Ishikawa (cell line): ENCODE measurements at regions not wholly inside any gene's neighbourhood (a gene's known extent, or its start where the extent isn't known, plus 50 kb on each side); places are given as distances from the start of the nearest gene placed in this dataset.

ENCODE experiments used
- CEBPB ChIP-seq: IDR thresholded peaks from 2 replicates; pipeline ENCODE4 v1.6.1; 2012
- CREB1 ChIP-seq: IDR thresholded peaks from 2 replicates; pipeline ENCODE4 v1.6.1; 2012; ENCODE audit warnings: low read depth
- EGR1 ChIP-seq: IDR thresholded peaks from 2 replicates; pipeline ENCODE4 v1.6.1; 2012
- FOXM1 ChIP-seq: IDR thresholded peaks from 2 replicates; pipeline ENCODE4 v1.6.1; 2012; ENCODE audit warnings: low read depth, borderline replicate concordance
- RAD21 ChIP-seq: IDR thresholded peaks from 2 replicates; pipeline ENCODE4 v1.6.1; 2012; ENCODE audit warnings: low read depth
- TAF1 ChIP-seq: IDR thresholded peaks from 2 replicates; pipeline ENCODE4 v1.6.1; 2012; ENCODE audit warnings: low read depth, mild to moderate bottlenecking
- TEAD4 ChIP-seq: IDR thresholded peaks from 2 replicates; pipeline ENCODE4 v1.6.1; 2012
- YY1 ChIP-seq: IDR thresholded peaks from 2 replicates; pipeline ENCODE4 v1.6.1; 2012; ENCODE audit warnings: low read depth
- TF ChIP-seq, protein P1 (sequence below): IDR thresholded peaks from 2 replicates; pipeline ENCODE4 v1.6.1; 2012; ENCODE audit warnings: low read depth, mild to moderate bottlenecking

DNA sequence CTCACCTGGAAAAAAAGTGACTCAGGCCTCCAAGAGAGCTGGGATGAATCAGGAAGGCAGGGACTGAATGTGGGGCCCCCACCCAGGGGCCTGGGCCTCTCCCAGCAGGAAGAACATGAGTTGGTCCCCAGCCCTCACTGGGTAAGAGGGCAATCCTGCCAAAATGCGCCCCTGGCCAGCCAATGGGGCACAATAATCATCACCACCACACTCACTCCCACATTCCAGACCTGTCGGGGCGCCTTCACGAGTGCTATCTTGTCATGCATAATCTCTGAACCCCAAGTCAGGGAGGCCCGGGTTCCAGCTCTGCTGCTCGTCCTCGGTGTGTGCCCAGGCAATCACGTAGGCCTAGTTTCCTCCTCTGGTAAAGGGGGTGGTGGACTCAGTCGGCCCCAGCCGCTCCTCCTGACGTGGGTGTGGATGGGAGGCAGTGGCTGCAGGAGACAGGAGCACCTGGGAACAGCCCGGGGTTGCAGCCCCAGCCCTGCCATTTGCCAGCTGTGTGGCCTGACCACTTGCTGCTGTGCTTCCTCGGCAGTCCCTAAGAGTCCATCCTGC, 115.1 kb downstream of the CYP26B1 start:
- no peak for TF ChIP-seq CEBPB
- no peak for TF ChIP-seq FOXM1
- TF ChIP-seq RAD21: no peak
- no peak for TF ChIP-seq YY1
- no peak for TF ChIP-seq TEAD4
- TF ChIP-seq, protein P1, sequence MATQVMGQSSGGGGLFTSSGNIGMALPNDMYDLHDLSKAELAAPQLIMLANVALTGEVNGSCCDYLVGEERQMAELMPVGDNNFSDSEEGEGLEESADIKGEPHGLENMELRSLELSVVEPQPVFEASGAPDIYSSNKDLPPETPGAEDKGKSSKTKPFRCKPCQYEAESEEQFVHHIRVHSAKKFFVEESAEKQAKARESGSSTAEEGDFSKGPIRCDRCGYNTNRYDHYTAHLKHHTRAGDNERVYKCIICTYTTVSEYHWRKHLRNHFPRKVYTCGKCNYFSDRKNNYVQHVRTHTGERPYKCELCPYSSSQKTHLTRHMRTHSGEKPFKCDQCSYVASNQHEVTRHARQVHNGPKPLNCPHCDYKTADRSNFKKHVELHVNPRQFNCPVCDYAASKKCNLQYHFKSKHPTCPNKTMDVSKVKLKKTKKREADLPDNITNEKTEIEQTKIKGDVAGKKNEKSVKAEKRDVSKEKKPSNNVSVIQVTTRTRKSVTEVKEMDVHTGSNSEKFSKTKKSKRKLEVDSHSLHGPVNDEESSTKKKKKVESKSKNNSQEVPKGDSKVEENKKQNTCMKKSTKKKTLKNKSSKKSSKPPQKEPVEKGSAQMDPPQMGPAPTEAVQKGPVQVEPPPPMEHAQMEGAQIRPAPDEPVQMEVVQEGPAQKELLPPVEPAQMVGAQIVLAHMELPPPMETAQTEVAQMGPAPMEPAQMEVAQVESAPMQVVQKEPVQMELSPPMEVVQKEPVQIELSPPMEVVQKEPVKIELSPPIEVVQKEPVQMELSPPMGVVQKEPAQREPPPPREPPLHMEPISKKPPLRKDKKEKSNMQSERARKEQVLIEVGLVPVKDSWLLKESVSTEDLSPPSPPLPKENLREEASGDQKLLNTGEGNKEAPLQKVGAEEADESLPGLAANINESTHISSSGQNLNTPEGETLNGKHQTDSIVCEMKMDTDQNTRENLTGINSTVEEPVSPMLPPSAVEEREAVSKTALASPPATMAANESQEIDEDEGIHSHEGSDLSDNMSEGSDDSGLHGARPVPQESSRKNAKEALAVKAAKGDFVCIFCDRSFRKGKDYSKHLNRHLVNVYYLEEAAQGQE: no peak
- TF ChIP-seq CREB1: no peak
- no peak for TF ChIP-seq TAF1
- TF ChIP-seq EGR1: no peak
